Astrocyte (in vitro differentiated cells and primary cell): ENCODE measurements at regions not wholly inside any gene's neighbourhood (a gene's known extent, or its start where the extent isn't known, plus 50 kb on each side); places are given as distances from the start of the nearest gene placed in this dataset.

Source experiments
- DNase-seq: peaks from one replicate; pipeline ENCODE4 v3.0.0-alpha.2; 2010; ENCODE audit warnings: low read depth
- FAIRE-seq: peaks from 2 replicates; lab custom pipeline; 2011; peaks lifted over from hg19 to GRCh38; lab: Jason Lieb, UNC
- H2AFZ ChIP-seq: 2 replicates; pipeline ENCODE4 v1.6.0; 2012; ENCODE audit warnings: low read depth, low read length, inconsistent platforms
- H3K27ac ChIP-seq: 2 replicates; pipeline ENCODE4 v1.5.1; 2011; ENCODE audit warnings: low read depth, low read length, inconsistent platforms
- H3K27me3 ChIP-seq: 2 replicates; pipeline ENCODE4 v1.6.0; 2011; ENCODE audit warnings: low read length, inconsistent platforms; ENCODE audit not compliant: insufficient read depth
- H3K36me3 ChIP-seq: 2 replicates; pipeline ENCODE4 v1.5.1; 2011; ENCODE audit warnings: low read length, inconsistent platforms; ENCODE audit not compliant: insufficient read depth
- H3K4me1 ChIP-seq: 2 replicates; pipeline ENCODE4 v1.5.1; 2011; ENCODE audit warnings: low read length, inconsistent platforms; ENCODE audit not compliant: insufficient read depth
- H3K4me2 ChIP-seq: 2 replicates; pipeline ENCODE4 v1.6.0; 2012; ENCODE audit warnings: low read length, inconsistent platforms
- H3K4me3 ChIP-seq: 2 replicates; pipeline ENCODE4 v1.5.1; 2011; ENCODE audit warnings: low read depth, mild to moderate bottlenecking, low read length, inconsistent platforms; ENCODE audit not compliant: insufficient read depth
- H3K79me2 ChIP-seq: 2 replicates; pipeline ENCODE4 v1.6.0; 2012; ENCODE audit warnings: mild to moderate bottlenecking, low read length, inconsistent platforms; ENCODE audit not compliant: insufficient read depth
- H3K9ac ChIP-seq: 2 replicates; pipeline ENCODE4 v1.6.0; 2012; ENCODE audit warnings: mild to moderate bottlenecking, low read length, inconsistent platforms
- H3K9me3 ChIP-seq: 2 replicates; pipeline ENCODE4 v1.5.1; 2012; ENCODE audit warnings: low read depth, mild to moderate bottlenecking, low read length, inconsistent platforms; ENCODE audit not compliant: insufficient read depth
- H4K20me1 ChIP-seq: 2 replicates; pipeline ENCODE4 v1.6.0; 2012; ENCODE audit warnings: low read length, inconsistent platforms; ENCODE audit not compliant: insufficient read depth
- H3K27ac Mint-ChIP-seq: one replicate; pipeline ENCODE4 v1.8.0; 2021; ENCODE audit warnings: mild to moderate bottlenecking, mixed read lengths; ENCODE audit not compliant: unreplicated experiment
- H3K27me3 Mint-ChIP-seq: one replicate; pipeline ENCODE4 v1.8.0; 2021; ENCODE audit warnings: low read depth, mixed read lengths; ENCODE audit not compliant: unreplicated experiment
- H3K36me3 Mint-ChIP-seq: one replicate; pipeline ENCODE4 v1.8.0; 2021; ENCODE audit warnings: low read depth, mixed read lengths; ENCODE audit not compliant: unreplicated experiment
- H3K4me1 Mint-ChIP-seq: one replicate; pipeline ENCODE4 v1.8.0; 2021; ENCODE audit warnings: low read depth, mixed read lengths; ENCODE audit not compliant: unreplicated experiment
- H3K4me3 Mint-ChIP-seq: one replicate; pipeline ENCODE4 v1.8.0; 2021; ENCODE audit warnings: mild to moderate bottlenecking, moderate library complexity, mixed read lengths; ENCODE audit not compliant: unreplicated experiment
- H3K9me3 Mint-ChIP-seq: one replicate; pipeline ENCODE4 v1.8.0; 2021; ENCODE audit warnings: mild to moderate bottlenecking, mixed read lengths; ENCODE audit not compliant: unreplicated experiment
- CTCF ChIP-seq: IDR thresholded peaks from 2 replicates; pipeline ENCODE4 v1.5.1; 2011; ENCODE audit warnings: low read depth, mild to moderate bottlenecking, inconsistent platforms, low read length, moderate library complexity; ENCODE audit not compliant: insufficient read depth
- EZH2 ChIP-seq: IDR thresholded peaks from 2 replicates; pipeline ENCODE4 v1.6.1; 2012; ENCODE audit warnings: mild to moderate bottlenecking, low read length, inconsistent platforms; ENCODE audit not compliant: insufficient read depth

- no peaks in the 10 kb centered on the region for H3K36me3 Mint-ChIP-seq
- H3K4me2 ChIP-seq: no peak overlapping the region
- no peak overlapping the region for H3K27ac ChIP-seq
- H3K79me2 ChIP-seq: no peaks in the 10 kb centered on the region
- no peaks in the 10 kb centered on the region for H3K36me3 ChIP-seq
- H3K4me3 Mint-ChIP-seq: no peak overlapping the region
- no peak overlapping the region for H2AFZ ChIP-seq
- H3K4me1 ChIP-seq: no peaks in the 10 kb centered on the region
- H3K9me3 ChIP-seq: no peaks in the 10 kb centered on the region
- peaks cover 3% of the 10 kb centered on the region for H3K9me3 Mint-ChIP-seq
- H4K20me1 ChIP-seq: no peaks in the 10 kb centered on the region
- TF ChIP-seq EZH2 (no peak), CTCF (no peak)
- no peak overlapping the region for H3K4me3 ChIP-seq
- H3K27ac Mint-ChIP-seq: no peak overlapping the region
- H3K9ac ChIP-seq: no peak overlapping the region
- H3K27me3 ChIP-seq: no peaks in the 10 kb centered on the region
- no peak for FAIRE-seq
- no peak for DNase-seq
- no peaks in the 10 kb centered on the region for H3K27me3 Mint-ChIP-seq
- no peaks in the 10 kb centered on the region for H3K4me1 Mint-ChIP-seq
These were observed 558.3 kb downstream of the CHSY3 start for GRCh38 chr5:130462516-130462915.

- Mint-ChIP-seq H3K27me3 (no peaks in the 10 kb centered on the region), H3K4me1 (no peaks in the 10 kb centered on the region), H3K27ac (no peak overlapping the region), H3K9me3 (peaks cover 14% of the 10 kb centered on the region), H3K4me3 (no peak overlapping the region), H3K36me3 (no peaks in the 10 kb centered on the region)
- no peak overlapping the region for H3K9ac ChIP-seq
- no peak overlapping the region for H3K4me2 ChIP-seq
- H3K27ac ChIP-seq: no peak overlapping the region
- DNase-seq: no peak
- H3K4me3 ChIP-seq: no peak overlapping the region
- no peaks in the 10 kb centered on the region for H3K79me2 ChIP-seq
- no peak for TF ChIP-seq CTCF
- no peak for TF ChIP-seq EZH2
- no peaks in the 10 kb centered on the region for H3K4me1 ChIP-seq
- no peaks in the 10 kb centered on the region for H3K36me3 ChIP-seq
- H4K20me1 ChIP-seq: no peaks in the 10 kb centered on the region
- no peak overlapping the region for H2AFZ ChIP-seq
- FAIRE-seq: no peak
- H3K27me3 ChIP-seq: no peaks in the 10 kb centered on the region
- no peaks in the 10 kb centered on the region for H3K9me3 ChIP-seq
These were observed 550.9 kb downstream of the CHSY3 start for GRCh38 chr5:130455175-130455574.

- H2AFZ ChIP-seq: no peak overlapping the region
- Mint-ChIP-seq H3K27ac (no peak overlapping the region), H3K27me3 (no peaks in the 10 kb centered on the region)
These were observed 548.5 kb downstream of the CHSY3 start for GRCh38 chr5:130452744-130453143.

More at GRCh38 chr5:130452744-130453143, 548.5 kb downstream of the CHSY3 start:
- Histone ChIP-seq H3K27me3 (no peaks in the 10 kb centered on the region), H3K36me3 (no peaks in the 10 kb centered on the region), H3K79me2 (no peaks in the 10 kb centered on the region), H3K9me3 (no peaks in the 10 kb centered on the region), H3K9ac (no peak overlapping the region), H3K27ac (no peak overlapping the region), H3K4me2 (no peak overlapping the region), H4K20me1 (no peaks in the 10 kb centered on the region), H3K4me3 (no peak overlapping the region), H3K4me1 (no peaks in the 10 kb centered on the region)
- no peak for DNase-seq
- Mint-ChIP-seq H3K4me3 (no peak overlapping the region), H3K4me1 (no peaks in the 10 kb centered on the region), H3K36me3 (no peaks in the 10 kb centered on the region), H3K9me3 (peaks cover 13% of the 10 kb centered on the region)
- no peak for FAIRE-seq
- TF ChIP-seq CTCF (no peak), EZH2 (no peak)
